ENCODE measurements at regions not wholly inside any gene's neighbourhood (a gene's known extent, or its start where the extent isn't known, plus 50 kb on each side); places are given as distances from the start of the nearest gene placed in this dataset.

- no peak overlapping the region for H3K4me3 ChIP-seq (ENCODE audit: low read depth, low read length)
- no peak overlapping the region for H2AFZ ChIP-seq (ENCODE audit: insufficient read depth, low read length, poor library complexity)
- H3K23ac ChIP-seq (ENCODE audit: low read length) = no peak overlapping the region
- H2BK5ac ChIP-seq (ENCODE audit: low read depth, low read length, poor library complexity) = no peak overlapping the region
- H3K4me2 ChIP-seq (ENCODE audit: low read length) = no peak overlapping the region
- no peaks in the 10 kb centered on the region for H3K27me3 ChIP-seq (ENCODE audit: insufficient read depth, low read length)
- no peak overlapping the region for H3K14ac ChIP-seq (ENCODE audit: low read length)
- H4K8ac ChIP-seq (ENCODE audit: low read depth, low read length) = no peak overlapping the region
- H3K18ac ChIP-seq (ENCODE audit: low read length) = no peak overlapping the region
- no peaks in the 10 kb centered on the region for H3K79me2 ChIP-seq (ENCODE audit: control insufficient read depth, insufficient read depth, low read length, poor library complexity)
- no peaks in the 10 kb centered on the region for H3K9me3 ChIP-seq (ENCODE audit: insufficient read depth, low read depth, low read length)
- no peak overlapping the region for H2BK120ac ChIP-seq (ENCODE audit: insufficient read depth, low read length, poor library complexity)
- no CpG with 5 or more reads among the region's 2 CpGs for WGBS (ENCODE audit: extremely low coverage, insufficient coverage, insufficient read length)
- no peak overlapping the region for H3K27ac ChIP-seq (ENCODE audit: low read depth, low read length)
- H4K91ac ChIP-seq (ENCODE audit: low read depth, low read length) = no peak overlapping the region
- H2AK5ac ChIP-seq (ENCODE audit: low read length) = no peak overlapping the region
- no peak overlapping the region for H4K12ac ChIP-seq (ENCODE audit: low read depth, low read length)
- H3K4ac ChIP-seq (ENCODE audit: low read depth, low read length) = no peak overlapping the region
- no peaks in the 10 kb centered on the region for H3K4me1 ChIP-seq (ENCODE audit: control insufficient read depth in 1 of 2, insufficient read depth in 2 of 2, low read length in 2 of 2)
- H2BK12ac ChIP-seq (ENCODE audit: low read length) = no peak overlapping the region
- DNase-seq = no peak
- no peaks in the 10 kb centered on the region for H3K36me3 ChIP-seq (ENCODE audit: control insufficient read depth in 1 of 2, insufficient read depth in 2 of 2, low read length in 2 of 2)
- H3K9ac ChIP-seq (ENCODE audit: low read length) = no peak overlapping the region
- no peaks in the 10 kb centered on the region for H3K79me1 ChIP-seq (ENCODE audit: low read length)
Measured at GRCh38 chr4:130851107-130851506, 1755.2 kb downstream of the C4orf33 start.

GRCh38 chr4:130851932-130852331 is 1756.0 kb downstream of the C4orf33 start:
- Histone ChIP-seq H3K18ac (ENCODE audit: low read length) (no peak overlapping the region), H3K4ac (ENCODE audit: low read depth, low read length) (no peak overlapping the region), H3K79me1 (ENCODE audit: low read length) (no peaks in the 10 kb centered on the region), H3K36me3 (ENCODE audit: control insufficient read depth in 1 of 2, insufficient read depth in 2 of 2, low read length in 2 of 2) (no peaks in the 10 kb centered on the region), H2AFZ (ENCODE audit: insufficient read depth, low read length, poor library complexity) (no peak overlapping the region), H3K9ac (ENCODE audit: low read length) (no peak overlapping the region), H3K14ac (ENCODE audit: low read length) (no peak overlapping the region), H3K79me2 (ENCODE audit: control insufficient read depth, insufficient read depth, low read length, poor library complexity) (no peaks in the 10 kb centered on the region), H3K27ac (ENCODE audit: low read depth, low read length) (no peak overlapping the region), H2AK5ac (ENCODE audit: low read length) (no peak overlapping the region), H2BK12ac (ENCODE audit: low read length) (no peak overlapping the region), H3K4me2 (ENCODE audit: low read length) (no peak overlapping the region), H2BK5ac (ENCODE audit: low read depth, low read length, poor library complexity) (no peak overlapping the region), H3K9me3 (ENCODE audit: insufficient read depth, low read depth, low read length) (no peaks in the 10 kb centered on the region), H2BK120ac (ENCODE audit: insufficient read depth, low read length, poor library complexity) (no peak overlapping the region), H3K23ac (ENCODE audit: low read length) (no peak overlapping the region), H4K91ac (ENCODE audit: low read depth, low read length) (no peak overlapping the region), H3K4me1 (ENCODE audit: control insufficient read depth in 1 of 2, insufficient read depth in 2 of 2, low read length in 2 of 2) (no peaks in the 10 kb centered on the region), H3K4me3 (ENCODE audit: low read depth, low read length) (no peak overlapping the region), H3K27me3 (ENCODE audit: insufficient read depth, low read length) (no peaks in the 10 kb centered on the region), H4K8ac (ENCODE audit: low read depth, low read length) (no peak overlapping the region), H4K12ac (ENCODE audit: low read depth, low read length) (no peak overlapping the region)
- WGBS (ENCODE audit: extremely low coverage, insufficient coverage, insufficient read length) = no CpG with 5 or more reads among the region's 3 CpGs
- DNase-seq = no peak

- no peak for DNase-seq
- no peak overlapping the region for H2BK12ac ChIP-seq (ENCODE audit: low read length)
- no peaks in the 10 kb centered on the region for H3K9me3 ChIP-seq (ENCODE audit: insufficient read depth, low read depth, low read length)
- no peaks in the 10 kb centered on the region for H3K79me1 ChIP-seq (ENCODE audit: low read length)
- H3K36me3 ChIP-seq (ENCODE audit: control insufficient read depth in 1 of 2, insufficient read depth in 2 of 2, low read length in 2 of 2) = no peaks in the 10 kb centered on the region
- no peak overlapping the region for H2AK5ac ChIP-seq (ENCODE audit: low read length)
- H2BK5ac ChIP-seq (ENCODE audit: low read depth, low read length, poor library complexity) = no peak overlapping the region
- no peak overlapping the region for H3K4me2 ChIP-seq (ENCODE audit: low read length)
- no peaks in the 10 kb centered on the region for H3K27me3 ChIP-seq (ENCODE audit: insufficient read depth, low read length)
- H3K79me2 ChIP-seq (ENCODE audit: control insufficient read depth, insufficient read depth, low read length, poor library complexity) = no peaks in the 10 kb centered on the region
- no peak overlapping the region for H3K14ac ChIP-seq (ENCODE audit: low read length)
- no peak overlapping the region for H3K4me3 ChIP-seq (ENCODE audit: low read depth, low read length)
- H3K4me1 ChIP-seq (ENCODE audit: control insufficient read depth in 1 of 2, insufficient read depth in 2 of 2, low read length in 2 of 2) = no peaks in the 10 kb centered on the region
- no CpG with 5 or more reads among the region's 3 CpGs for WGBS (ENCODE audit: extremely low coverage, insufficient coverage, insufficient read length)
- no peak overlapping the region for H4K12ac ChIP-seq (ENCODE audit: low read depth, low read length)
- H3K9ac ChIP-seq (ENCODE audit: low read length) = no peak overlapping the region
- H3K27ac ChIP-seq (ENCODE audit: low read depth, low read length) = no peak overlapping the region
- no peak overlapping the region for H3K18ac ChIP-seq (ENCODE audit: low read length)
- H4K8ac ChIP-seq (ENCODE audit: low read depth, low read length) = no peak overlapping the region
- H3K4ac ChIP-seq (ENCODE audit: low read depth, low read length) = no peak overlapping the region
- no peak overlapping the region for H4K91ac ChIP-seq (ENCODE audit: low read depth, low read length)
- H3K23ac ChIP-seq (ENCODE audit: low read length) = no peak overlapping the region
- no peak overlapping the region for H2AFZ ChIP-seq (ENCODE audit: insufficient read depth, low read length, poor library complexity)
- no peak overlapping the region for H2BK120ac ChIP-seq (ENCODE audit: insufficient read depth, low read length, poor library complexity)
Measured at GRCh38 chr4:130855533-130855932, 1759.6 kb downstream of the C4orf33 start.

GRCh38 chr4:130859991-130860390 is 1764.0 kb downstream of the C4orf33 start:
- no peaks in the 10 kb centered on the region for H3K79me1 ChIP-seq (ENCODE audit: low read length)
- H3K4me3 ChIP-seq (ENCODE audit: low read depth, low read length) = no peak overlapping the region
- H4K12ac ChIP-seq (ENCODE audit: low read depth, low read length) = no peak overlapping the region
- H2BK12ac ChIP-seq (ENCODE audit: low read length) = no peak overlapping the region
- no peak overlapping the region for H3K4me2 ChIP-seq (ENCODE audit: low read length)
- H3K27ac ChIP-seq (ENCODE audit: low read depth, low read length) = no peak overlapping the region
- no peak for DNase-seq
- H2AK5ac ChIP-seq (ENCODE audit: low read length) = no peak overlapping the region
- no peaks in the 10 kb centered on the region for H3K9me3 ChIP-seq (ENCODE audit: insufficient read depth, low read depth, low read length)
- H2BK120ac ChIP-seq (ENCODE audit: insufficient read depth, low read length, poor library complexity) = no peak overlapping the region
- H3K27me3 ChIP-seq (ENCODE audit: insufficient read depth, low read length) = no peaks in the 10 kb centered on the region
- H3K9ac ChIP-seq (ENCODE audit: low read length) = no peak overlapping the region
- no peak overlapping the region for H2BK5ac ChIP-seq (ENCODE audit: low read depth, low read length, poor library complexity)
- H3K4ac ChIP-seq (ENCODE audit: low read depth, low read length) = no peak overlapping the region
- no peak overlapping the region for H2AFZ ChIP-seq (ENCODE audit: insufficient read depth, low read length, poor library complexity)
- H4K8ac ChIP-seq (ENCODE audit: low read depth, low read length) = no peak overlapping the region
- H3K4me1 ChIP-seq (ENCODE audit: control insufficient read depth in 1 of 2, insufficient read depth in 2 of 2, low read length in 2 of 2) = no peaks in the 10 kb centered on the region
- no peak overlapping the region for H3K23ac ChIP-seq (ENCODE audit: low read length)
- H3K18ac ChIP-seq (ENCODE audit: low read length) = no peak overlapping the region
- no peak overlapping the region for H4K91ac ChIP-seq (ENCODE audit: low read depth, low read length)
- H3K79me2 ChIP-seq (ENCODE audit: control insufficient read depth, insufficient read depth, low read length, poor library complexity) = no peaks in the 10 kb centered on the region
- no CpG with 5 or more reads among the region's 3 CpGs for WGBS (ENCODE audit: extremely low coverage, insufficient coverage, insufficient read length)
- no peak overlapping the region for H3K14ac ChIP-seq (ENCODE audit: low read length)
- no peaks in the 10 kb centered on the region for H3K36me3 ChIP-seq (ENCODE audit: control insufficient read depth in 1 of 2, insufficient read depth in 2 of 2, low read length in 2 of 2)
